NCI-H1092 treated with DMSO at 0.1 percent for 48 hours (cell line): ENCODE measurements at regions not wholly inside any gene's neighbourhood (a gene's known extent, or its start where the extent isn't known, plus 50 kb on each side); places are given as distances from the start of the nearest gene placed in this dataset.

Experiments
- DNase-seq: peaks from one replicate; lab custom pipeline; 2025; lab: John Stamatoyannopoulos, UW

DNA sequence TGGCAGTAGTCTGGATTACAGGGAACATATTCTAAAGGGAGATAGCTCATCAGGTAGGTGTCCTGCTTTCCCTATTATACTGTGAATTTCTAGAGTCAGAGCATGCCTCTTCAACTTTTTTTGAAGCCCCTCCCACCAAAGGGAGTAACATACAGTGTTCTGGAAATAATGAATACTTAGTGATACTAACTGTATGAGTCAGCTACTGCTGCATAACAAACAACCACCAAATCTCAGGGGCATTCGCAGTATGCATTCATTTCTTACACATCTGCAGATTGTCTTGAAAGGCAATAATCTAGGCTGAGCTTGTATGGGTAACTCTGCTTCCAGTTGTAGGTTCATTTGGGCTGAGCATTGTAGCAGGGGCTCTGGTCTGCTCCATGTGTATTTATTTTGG is 409.7 kb upstream of the SPRED2 start:
- DNase-seq, result no peak

DNA sequence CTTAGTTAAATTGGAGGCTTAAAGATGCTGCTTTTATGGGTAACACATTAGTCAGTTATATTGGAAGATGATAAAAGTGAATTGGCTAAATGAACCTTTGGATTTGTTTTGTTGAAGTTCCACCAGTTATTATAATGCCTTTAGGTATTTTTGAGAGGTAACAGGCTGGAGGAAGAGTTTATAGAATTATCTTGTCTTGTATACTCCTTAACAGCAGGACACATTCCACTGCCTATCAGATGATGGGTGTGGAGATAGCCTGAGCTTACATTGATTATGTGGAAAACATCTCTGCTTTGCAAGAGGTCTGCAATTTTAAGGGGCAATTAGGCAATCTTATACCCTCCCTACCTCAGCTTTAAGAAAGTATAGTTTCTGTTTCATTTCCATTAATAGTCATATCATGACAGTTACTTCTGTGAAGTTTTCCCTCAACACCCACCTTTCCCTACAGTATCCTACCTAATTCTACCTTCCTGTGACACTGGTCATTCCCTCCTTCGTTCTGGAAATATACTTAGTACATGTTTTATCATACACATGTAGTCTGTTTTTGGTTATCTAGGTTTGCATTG is 403.7 kb upstream of the SPRED2 start:
- no peak for DNase-seq

DNA sequence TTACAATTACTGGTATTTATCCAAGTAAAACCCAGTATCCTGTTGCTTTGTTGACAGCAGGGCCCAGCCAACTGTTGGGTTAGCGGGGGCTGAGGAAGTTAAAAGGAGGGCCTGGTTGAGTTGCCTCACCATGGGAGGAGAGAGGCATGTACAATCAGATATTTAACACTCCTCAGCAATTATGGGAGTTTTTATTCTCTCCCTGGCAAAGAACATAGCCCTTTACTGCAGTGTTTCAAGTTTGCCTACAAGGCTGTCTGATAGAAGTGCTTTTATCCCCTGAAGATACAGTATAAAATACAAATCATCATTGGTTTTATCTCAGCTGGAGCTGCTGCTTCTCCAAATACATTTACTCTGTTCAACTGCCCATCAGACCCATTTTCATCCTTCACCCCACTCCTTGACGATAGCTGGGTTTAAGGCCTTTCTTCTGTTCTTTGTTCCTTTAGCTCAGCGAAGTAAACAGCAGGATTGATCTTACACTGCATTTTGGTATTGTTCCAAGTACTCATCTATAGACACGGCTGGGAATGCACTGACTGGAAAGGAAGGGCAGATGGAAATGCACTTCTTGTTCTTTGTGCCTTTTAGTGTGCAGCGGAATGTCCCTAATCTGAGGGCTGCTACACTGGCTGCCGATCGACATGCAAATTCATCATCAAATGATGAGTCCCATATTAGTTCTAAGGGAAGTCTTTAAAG is 402.5 kb upstream of the SPRED2 start:
- no peak for DNase-seq

DNA sequence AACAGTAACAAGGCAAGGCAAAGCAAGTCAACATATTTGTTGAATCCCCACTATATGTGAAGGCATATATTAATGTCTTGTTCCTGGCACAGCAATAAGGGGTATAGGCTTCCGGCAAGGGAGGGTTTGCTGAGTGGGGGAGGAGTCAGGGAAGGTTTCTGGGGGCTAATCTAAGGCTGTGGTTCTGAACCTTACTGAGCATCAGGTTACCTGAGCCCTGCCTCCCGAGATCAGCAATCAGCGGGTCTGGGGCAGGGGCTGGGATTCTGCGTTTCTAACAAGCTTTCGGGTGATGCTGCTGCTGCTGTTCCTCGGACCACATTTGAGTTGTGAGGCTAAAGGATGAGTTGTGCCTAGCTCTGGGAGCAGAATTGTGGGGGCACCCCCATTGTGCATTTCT is 401.7 kb upstream of the SPRED2 start:
- no peak for DNase-seq

DNA sequence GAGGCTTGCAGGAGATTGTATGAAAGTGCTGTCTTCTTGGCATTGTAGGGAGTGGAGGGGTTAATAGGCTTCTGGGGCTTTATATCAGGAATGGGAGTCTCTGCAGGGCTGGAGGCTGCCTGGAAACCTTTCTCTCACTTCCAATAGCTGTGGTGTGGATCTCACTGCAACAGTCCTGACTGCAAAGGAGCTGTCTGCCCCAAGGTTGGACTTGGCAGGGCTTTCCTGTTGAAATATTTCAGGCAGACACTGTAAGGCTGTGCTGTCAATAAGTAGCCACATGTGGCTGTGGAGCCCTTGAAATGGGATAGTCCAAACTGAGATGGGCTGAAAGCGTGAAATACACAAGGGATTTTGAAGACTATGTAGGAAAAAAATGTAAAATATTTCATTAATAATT is 399.1 kb upstream of the SPRED2 start:
- DNase-seq, result no peak

DNA sequence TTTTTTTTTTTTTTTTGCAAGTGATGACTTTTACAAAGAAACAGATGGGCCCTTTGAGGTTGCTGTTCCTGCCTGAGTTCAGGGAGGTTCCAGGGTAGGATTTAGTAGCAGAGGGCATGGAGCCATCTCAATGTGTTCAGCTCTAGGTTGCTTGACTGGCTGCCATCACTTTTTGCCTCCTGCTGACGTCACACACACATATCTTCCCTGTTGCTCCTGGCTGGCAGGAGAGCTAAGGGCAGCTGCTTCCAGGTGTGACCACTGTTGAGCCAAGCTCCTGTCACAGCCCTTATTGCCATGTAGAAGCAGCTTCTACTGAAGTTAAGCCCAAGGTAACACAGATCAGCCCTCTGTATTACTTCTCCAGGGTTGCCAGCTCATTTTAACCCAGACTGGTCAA is 394.2 kb upstream of the SPRED2 start:
- no peak for DNase-seq

DNA sequence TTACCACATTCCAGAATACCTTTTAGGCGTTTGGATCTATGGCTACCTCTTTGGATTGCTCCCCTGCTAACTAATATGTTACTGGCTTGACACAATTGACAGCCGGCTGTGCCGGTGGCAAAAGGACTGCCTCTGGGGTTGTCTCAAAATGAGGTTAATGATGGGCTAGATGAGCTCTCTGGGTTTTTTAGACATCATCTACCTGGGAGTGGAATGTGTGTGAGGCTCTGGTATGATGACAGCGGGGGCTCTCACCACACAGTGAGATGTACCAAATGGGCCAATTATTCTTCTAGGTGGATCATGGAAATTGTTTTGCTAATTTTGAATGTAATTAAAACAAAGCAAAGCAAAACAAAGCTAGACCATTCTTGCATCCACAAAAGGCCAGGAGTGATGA is 391.1 kb upstream of the SPRED2 start:
- DNase-seq, result no peak

DNA sequence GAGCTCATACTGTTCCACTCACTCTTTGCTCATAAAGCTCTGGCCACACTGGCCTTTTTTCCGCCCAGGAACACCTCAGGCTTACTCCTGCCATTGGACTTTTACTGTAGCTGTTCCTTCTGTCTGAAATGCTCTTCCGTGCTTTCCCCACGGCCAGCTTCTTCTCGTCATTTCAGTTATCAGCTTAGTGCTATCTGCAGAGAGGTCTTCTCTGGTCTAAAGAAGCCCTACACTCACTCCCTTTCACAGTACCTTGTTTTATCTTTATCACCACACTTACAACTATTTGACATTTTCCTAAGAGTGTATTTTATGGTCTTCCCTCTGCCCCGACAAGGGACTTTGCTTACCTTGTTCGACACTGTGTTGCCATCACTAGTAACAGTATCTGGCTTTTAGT is 388.1 kb upstream of the SPRED2 start:
- DNase-seq, result no peak

DNA sequence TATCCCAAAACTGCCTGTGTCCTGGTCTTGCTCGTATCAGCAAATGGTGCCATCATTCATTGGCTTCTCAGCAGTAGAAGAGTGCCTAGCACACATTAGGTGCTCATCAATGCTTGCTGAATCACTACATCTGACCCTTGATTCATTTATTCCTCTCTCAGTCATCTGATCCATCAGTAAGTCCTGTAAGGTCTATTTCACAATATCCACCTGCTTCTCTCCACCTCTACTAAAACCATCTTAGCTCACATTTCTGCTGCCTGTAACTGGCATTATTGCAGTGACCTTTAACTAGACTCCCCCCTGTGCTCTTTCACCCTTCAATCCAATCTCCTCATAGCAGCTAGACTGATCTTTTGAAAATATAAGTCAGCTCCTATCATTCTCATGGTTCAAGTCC is 387.6 kb upstream of the SPRED2 start:
- no peak for DNase-seq

DNA sequence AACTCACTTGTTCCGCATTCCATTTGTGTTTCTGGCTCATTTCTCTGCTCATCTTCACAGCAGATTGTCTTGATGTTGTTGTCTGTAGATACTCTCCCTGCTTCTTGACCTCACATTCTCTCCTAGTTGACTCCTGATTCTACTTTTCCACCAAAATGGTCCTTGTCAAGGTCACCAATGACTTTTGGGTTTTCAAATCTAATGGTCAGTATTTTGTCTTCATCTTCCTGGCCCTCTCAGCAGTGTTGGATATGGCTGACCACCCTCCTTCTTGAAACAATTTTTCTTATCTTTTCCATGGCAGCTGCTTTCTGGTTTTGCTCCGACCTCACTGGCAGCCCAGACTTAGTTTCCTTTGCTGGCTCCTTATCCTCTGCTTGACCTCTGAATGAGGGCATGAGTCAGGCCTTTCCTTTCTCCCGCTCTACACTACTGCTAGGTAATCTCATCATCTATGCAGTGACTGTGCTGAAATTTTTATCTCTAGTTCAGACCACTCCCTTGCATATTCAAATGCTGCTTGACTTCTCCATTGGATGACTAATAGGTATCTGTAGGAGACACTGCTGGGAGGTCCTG is 386.6 kb upstream of the SPRED2 start:
- DNase-seq, result no peak

DNA sequence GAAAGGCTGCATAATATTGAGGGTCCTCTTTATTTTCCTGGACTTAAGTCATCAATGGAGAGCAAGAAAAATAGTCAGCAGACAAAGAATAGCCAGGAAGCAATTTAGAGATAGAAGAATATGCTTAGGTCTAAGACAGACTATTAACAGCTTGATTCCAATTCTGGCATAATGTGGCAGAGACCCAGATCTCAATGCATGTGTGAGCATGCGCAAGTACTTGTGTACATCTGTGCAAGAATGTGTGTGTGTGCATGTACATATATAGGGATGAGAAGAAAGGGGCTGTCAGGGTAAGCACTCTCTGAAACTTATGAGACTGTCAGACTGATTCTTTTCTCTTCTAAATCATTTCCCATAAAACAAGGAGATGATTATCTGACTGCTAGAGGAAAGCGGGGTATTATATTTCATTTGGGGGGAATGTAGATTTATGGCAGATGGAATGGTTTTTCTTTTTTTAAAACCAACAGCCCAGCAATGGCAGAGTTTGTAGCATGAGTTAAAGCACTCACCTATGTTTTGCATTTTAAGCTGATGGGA is 381.3 kb upstream of the SPRED2 start:
- no peak for DNase-seq

DNA sequence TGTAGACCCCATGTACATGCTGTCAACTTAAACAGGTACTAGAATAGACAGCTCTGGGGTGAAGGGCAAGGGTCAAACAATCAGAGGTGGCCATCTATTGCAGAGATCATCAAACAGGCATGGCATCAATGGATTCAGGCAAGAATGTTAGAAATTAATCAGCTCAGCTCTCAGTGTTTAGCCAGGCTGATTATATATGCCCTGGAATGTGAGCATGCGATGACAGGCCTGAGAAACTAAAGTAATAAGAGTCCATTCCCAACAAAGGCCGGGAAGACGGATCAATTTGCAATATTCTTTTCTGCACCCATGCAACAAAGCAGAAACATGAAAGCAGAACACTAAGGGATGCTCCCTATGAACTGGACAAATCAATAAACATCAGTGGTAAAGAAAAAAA is 380.5 kb upstream of the SPRED2 start:
- no peak for DNase-seq

DNA sequence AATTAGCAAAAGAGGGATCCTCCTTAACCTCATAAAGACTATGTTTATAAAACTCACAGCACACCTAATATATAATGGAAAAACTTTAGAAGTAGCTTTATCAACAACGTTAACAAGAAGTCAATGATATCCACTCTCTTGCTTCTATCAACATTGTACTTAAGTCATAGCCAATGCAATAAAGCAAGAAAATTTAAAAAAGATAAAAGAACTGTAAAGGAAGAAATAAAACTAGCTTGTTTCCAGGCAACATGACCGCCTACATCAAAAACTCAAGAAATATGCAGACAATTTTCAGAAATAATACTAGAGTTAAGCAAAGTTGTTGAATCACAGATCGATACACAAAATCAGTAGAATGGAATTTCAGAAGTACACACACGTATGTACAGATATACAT is 375.5 kb upstream of the SPRED2 start:
- DNase-seq, result no peak

DNA sequence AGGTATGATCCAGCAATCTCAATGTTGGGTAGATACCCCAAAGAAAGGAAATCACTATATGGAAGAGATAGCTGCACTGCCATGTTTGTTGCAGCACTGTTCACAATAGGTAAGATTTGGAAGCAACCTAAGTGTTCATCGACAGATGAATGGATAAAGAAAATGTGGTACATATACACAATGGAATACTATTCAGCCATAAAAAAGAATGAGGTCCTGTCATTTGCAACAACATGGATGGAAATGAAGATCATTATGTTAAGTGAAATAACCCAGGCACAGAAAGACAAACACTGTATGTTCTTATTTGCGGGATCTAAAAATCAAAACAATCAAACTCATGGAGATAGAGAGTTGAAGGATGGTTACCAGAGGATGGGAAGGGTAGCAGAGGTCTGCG is 372.4 kb upstream of the SPRED2 start:
- no peak for DNase-seq

DNA sequence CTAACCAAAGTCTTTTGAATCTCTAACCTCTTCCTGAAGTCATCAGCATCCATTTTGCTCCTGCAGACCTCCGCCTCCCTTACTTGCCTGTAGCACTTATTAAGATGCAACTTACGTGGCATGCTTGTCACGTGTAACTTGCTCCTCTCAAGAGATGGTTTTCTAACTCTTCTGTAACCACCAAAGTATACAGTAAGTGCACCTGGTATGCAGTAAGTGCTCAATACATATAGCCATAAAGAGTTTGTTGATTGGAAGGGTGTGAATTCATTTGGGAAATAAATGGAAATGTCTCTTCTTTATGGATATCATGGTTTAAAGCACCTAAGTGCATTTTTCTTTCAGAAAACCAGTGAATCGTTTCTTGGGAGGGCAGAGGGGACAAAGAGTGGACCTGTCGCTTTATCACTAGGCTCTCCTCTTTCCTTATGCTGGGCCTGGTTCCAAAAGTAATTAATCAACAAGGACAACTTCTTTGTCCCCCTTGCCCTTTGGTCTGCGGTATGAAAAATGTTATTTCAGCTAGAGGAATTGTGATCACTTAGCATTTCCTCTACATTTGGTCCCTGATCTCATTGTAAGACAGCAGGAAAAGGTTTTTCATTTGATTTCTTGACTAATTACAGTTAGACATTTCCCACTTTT is 370.0 kb upstream of the SPRED2 start:
- no peak for DNase-seq

DNA sequence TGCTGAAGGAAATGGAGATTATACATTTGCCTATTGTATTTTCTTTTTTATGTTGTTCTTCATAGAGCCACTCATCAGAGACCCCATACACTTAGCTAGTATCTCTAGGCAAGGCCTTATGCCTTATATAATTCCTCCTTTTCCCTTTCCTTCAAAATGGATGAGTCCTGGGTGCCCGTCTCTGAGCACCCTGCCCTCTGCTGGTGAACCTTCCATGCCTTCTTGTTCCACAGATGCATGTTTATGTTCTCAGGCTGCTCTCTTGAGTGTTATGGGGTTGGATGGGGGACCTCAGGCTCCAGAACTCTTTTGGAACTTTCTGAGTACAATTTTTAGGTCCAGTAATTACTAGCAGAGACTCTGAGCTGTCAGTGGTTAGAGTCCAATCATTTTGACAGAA is 368.6 kb upstream of the SPRED2 start:
- DNase-seq, result no peak

DNA sequence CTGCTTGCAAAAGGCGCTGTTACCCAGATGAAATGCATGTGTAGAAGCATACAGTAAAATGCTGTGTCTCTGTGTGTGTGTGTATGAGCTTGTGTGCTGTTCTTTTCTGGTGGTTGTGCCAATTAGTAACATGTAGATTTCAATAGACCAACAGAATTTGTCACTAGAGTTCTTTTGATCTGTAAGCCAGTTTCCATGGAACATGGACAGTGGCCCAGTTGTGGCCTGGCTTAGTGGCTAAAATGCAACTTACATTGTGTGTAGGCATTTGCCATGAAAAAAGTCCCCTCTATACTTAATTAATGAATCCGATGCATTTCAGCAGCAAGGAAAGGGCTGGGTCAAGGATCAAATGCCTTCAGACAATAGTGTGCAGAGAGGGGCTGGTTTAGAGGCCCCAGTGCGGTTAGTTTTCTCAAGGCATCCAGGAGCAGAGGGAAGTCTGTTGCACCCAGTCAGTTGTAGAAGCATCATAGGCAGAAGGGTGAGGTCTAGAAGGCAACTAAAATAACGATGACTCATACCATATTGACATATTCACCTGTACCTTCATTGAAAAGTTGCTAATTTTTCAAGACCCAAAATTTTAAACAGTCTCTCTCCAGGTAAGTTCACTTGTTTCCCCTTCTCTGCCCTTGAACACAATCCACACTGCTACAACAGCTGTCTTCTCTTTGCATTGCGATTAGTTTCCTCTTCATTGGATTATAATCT is 366.9 kb upstream of the SPRED2 start:
- no peak for DNase-seq

DNA sequence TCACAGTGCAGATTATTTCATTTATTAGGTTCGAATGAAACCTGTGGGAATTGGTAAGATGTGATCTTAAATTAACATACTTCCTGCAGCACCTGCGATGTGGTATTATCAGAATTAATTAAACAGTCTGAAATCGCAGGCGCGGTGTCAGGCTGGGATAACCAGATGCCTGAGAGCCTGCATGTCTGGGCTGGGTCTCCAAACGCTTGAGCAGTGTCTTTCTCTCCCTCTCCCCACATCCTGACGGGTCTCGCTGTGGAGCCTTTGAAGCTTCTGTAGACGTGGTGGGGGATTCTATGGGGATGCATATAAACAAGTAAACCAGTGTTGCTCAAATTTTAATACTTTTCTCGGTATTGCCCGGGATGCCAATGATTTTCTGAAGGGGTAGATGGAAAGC is 366.2 kb upstream of the SPRED2 start:
- DNase-seq, result no peak

DNA sequence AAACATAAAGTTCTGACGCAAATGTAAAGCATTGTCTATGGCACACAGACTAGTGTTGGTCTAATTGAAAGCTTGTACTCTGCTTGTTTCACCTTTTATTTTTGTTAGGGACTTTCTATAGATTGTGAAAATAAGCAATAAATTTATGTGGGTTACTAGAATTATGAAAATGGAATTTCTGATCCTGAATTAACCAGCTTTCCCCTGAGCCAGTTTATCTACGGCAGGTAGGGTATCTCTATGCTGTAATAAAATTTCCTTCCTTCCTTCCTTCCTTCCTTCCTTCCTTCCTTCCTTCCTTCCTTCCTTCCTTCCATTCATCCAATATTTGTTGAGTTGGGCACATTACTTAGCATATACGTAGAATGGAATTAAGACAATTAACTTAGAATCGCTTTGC is 362.6 kb upstream of the SPRED2 start:
- DNase-seq, result no peak

DNA sequence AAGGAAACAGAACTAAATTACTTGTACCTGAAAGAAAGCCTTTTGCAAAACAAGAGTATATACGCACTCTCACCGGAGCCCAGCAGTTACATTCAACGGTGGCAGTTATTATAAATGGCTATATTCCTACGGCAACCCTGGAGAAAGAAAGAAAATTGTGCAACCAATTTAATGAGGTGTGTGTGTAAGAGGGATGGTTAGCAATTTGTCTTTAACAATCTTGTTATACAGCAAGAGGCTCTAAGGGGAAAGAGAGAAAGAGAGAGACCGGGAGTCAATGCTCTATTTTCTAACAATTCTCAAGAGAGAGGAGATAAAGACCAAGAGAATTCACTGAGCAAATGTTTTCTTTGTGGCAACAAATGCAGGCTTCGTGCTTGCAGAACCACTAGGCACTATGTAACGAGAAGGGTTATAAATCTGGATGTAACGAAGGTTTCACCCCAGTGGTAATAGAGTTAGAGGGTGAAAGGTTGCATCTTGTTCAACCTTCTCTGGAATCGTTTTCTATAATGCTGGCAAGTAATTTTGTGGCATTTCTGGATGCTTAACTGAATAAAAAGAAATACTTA is 359.1 kb upstream of the SPRED2 start:
- no peak for DNase-seq

DNA sequence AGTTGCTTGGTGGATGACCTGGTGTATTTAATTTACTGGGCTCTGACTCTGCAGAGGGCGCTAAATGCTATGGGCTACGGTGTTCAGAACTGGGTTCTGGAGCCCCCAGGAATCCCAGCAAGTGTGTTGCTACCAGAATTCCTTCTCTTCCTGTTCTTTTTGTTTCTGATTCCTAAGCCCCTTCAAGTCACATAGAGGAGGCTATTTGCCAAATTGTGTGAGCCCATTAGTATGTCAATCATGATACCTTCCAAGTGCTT is 358.2 kb upstream of the SPRED2 start:
- DNase-seq, result no peak

DNA sequence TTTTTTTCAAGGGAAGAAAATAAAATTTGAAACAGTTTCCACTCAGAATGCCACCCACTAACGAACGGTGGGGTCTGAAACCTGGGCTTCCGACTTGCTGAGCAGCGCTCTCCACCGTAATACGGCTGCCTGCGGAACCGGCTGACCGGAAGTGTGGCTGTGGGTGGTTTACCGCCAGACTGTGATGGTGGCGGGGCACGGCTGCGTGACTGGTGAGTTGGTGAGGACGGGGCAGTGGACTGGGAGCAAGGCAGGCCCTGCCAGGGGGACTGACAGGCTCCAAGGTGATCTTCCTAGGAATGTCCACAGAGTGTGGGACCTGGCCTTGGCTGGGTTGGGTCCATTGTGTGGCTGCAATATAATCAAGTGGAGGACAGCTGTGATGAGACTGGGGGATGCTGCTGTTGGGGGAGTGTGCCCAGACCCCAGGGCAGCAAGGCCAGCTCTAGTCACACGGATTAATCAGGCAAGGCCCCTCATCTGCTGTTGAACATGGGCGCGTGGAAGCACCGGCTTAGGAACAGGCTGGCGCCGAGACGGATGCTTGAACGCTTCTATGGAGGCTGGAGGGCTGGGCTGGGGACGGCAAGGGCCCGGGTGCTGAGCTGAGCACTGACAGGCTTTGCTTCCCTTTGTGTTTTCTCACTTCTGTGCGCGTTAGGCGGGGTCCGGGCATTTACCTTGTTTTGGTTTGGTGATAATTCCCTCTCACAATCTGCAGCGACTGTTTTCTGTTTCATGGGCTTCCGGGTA is 357.7 kb upstream of the SPRED2 start:
- no peak for DNase-seq
